Activated T-helper 9 cell treated with anti-CD3 and anti-CD28 coated beads, Interleukin-2, amount 50 U/mL, for 16 hours (primary cell): ENCODE measurements at regions not wholly inside any gene's neighbourhood (a gene's known extent, or its start where the extent isn't known, plus 50 kb on each side); places are given as distances from the start of the nearest gene placed in this dataset.

Experiments
- DNase-seq: peaks from one replicate; pipeline ENCODE4 v3.0.0-alpha.2; 2020; ENCODE audit warnings: low read depth

GRCh38 chr9:94159069-94159939 lies 75.0 kb downstream of the PTPDC1 start:
- no peak for DNase-seq

GRCh38 chr9:94160594-94161501 lies 76.6 kb downstream of the PTPDC1 start:
- DNase-seq = no peak

GRCh38 chr9:94161673-94162072 lies 77.4 kb downstream of the PTPDC1 start:
- no peak for DNase-seq

- no peak for DNase-seq
These were observed 80.7 kb downstream of the PTPDC1 start for GRCh38 chr9:94164806-94165549.

GRCh38 chr9:94165592-94166235 lies 81.5 kb downstream of the PTPDC1 start:
- peak; percentile 97 for DNase-seq

GRCh38 chr9:94166236-94166975 lies 82.1 kb downstream of the PTPDC1 start:
- DNase-seq = peak; percentile 89

- DNase-seq = no peak
These were observed 82.7 kb downstream of the PTPDC1 start for GRCh38 chr9:94166976-94167346.

GRCh38 chr9:94167376-94167890 lies 83.2 kb downstream of the PTPDC1 start:
- no peak for DNase-seq

GRCh38 chr9:94168203-94169000 lies 84.1 kb downstream of the PTPDC1 start:
- no peak for DNase-seq

- no peak for DNase-seq
These were observed 85.7 kb downstream of the PTPDC1 start for GRCh38 chr9:94169968-94170367.

- DNase-seq = no peak
These were observed 85.5 kb upstream of the ZNF169 start for GRCh38 chr9:94173632-94174031.

GRCh38 chr9:94174164-94174563 lies 84.9 kb upstream of the ZNF169 start:
- no peak for DNase-seq

- DNase-seq = no peak
These were observed 83.4 kb upstream of the ZNF169 start for GRCh38 chr9:94175669-94176068.

GRCh38 chr9:94176608-94177007 lies 82.5 kb upstream of the ZNF169 start:
- DNase-seq = no peak

- no peak for DNase-seq
These were observed 80.2 kb upstream of the ZNF169 start for GRCh38 chr9:94178927-94179326.

- DNase-seq = no peak
These were observed 77.5 kb upstream of the ZNF169 start for GRCh38 chr9:94181408-94182181.

- DNase-seq = no peak
These were observed 76.6 kb upstream of the ZNF169 start for GRCh38 chr9:94182532-94182931.

- DNase-seq = no peak
These were observed 75.7 kb upstream of the ZNF169 start for GRCh38 chr9:94183240-94183999.
